Mucosa of descending colon (tissue), 3 donors: ENCODE measurements at regions not wholly inside any gene's neighbourhood (a gene's known extent, or its start where the extent isn't known, plus 50 kb on each side); places are given as distances from the start of the nearest gene placed in this dataset.
"Not testable (repeated sequence)": the region's sequence is repeated elsewhere in the genome, so short reads cannot be mapped to it uniquely, and the experiment has no call there.

Experiments
- ATAC-seq: fragments of 200-7000 bp; cut with Tn5 transposase; one replicate; pipeline ENCODE4 v1.9.1; 2020; ENCODE audit warnings: mild to moderate bottlenecking, moderate library complexity
- DNase-seq, 3 donors: peaks; one replicate each; pipeline ENCODE4 v3.0.0-alpha.2; 2020
- H3K36me3 ChIP-seq: fragments of 200-600 bp; one replicate; pipeline ENCODE4 v1.8.0; 2021; ENCODE audit warnings: low read depth, mild to moderate bottlenecking
- H3K4me1 ChIP-seq: fragments of 200-600 bp; one replicate; pipeline ENCODE4 v1.8.0; 2021; ENCODE audit warnings: low read depth, mild to moderate bottlenecking
- H3K4me3 ChIP-seq: fragments of 200-600 bp; one replicate; pipeline ENCODE4 v1.8.0; 2021; ENCODE audit warnings: mild to moderate bottlenecking
- H3K9me3 ChIP-seq: fragments of 200-600 bp; one replicate; pipeline ENCODE4 v1.8.0; 2021; ENCODE audit warnings: mild to moderate bottlenecking
- CTCF ChIP-seq: fragments of 200-600 bp; IDR thresholded peaks from one replicate; pipeline ENCODE4 v1.8.0; 2022; ENCODE audit warnings: antibody characterized with exemption, mild to moderate bottlenecking
- intact Hi-C, 2 donors: fragments of 100-400 bp; cut with DNase I in 1 of 2; cut with micrococcal nuclease in 1 of 2; formaldehyde crosslinking; loops; one replicate each; pipeline versions ENCODE4 v1.11.0 to v1.11.1; 2022; cut with DNase I, micrococcal nuclease
- donor health status: DM: no; HTN: no; CAD: no; lungs with moderate emphysema.
- donor health status: DM: no; HTN: no; CAD: no.
- donor health status: DM: no; HTN: yes; CAD: no.

GRCh38 chr6:86148586-86148985 lies 505.9 kb upstream of the SYNCRIP start:
- peaks cover 6% of the 10 kb centered on the region for H3K9me3 ChIP-seq
- ATAC-seq (no peak), DNase-seq (no peak)
- H3K4me3 ChIP-seq: no peak overlapping the region
- no peak for TF ChIP-seq CTCF
- H3K36me3 ChIP-seq: no peaks in the 10 kb centered on the region
- intact Hi-C loops: no loop called here
- no peaks in the 10 kb centered on the region for H3K4me1 ChIP-seq

GRCh38 chr6:86147859-86148258 lies 505.2 kb upstream of the SYNCRIP start:
- no peak for DNase-seq
- no peaks in the 10 kb centered on the region for H3K36me3 ChIP-seq
- no peak for TF ChIP-seq CTCF
- intact Hi-C loops: no loop called here
- no peaks in the 10 kb centered on the region for H3K4me1 ChIP-seq
- H3K9me3 ChIP-seq: peaks cover 6% of the 10 kb centered on the region
- H3K4me3 ChIP-seq: no peak overlapping the region
- no peak for ATAC-seq

GRCh38 chr6:86147311-86147710 lies 504.6 kb upstream of the SYNCRIP start:
- DNase-seq (no peak), ATAC-seq (no peak)
- no peaks in the 10 kb centered on the region for H3K4me1 ChIP-seq
- no peak for TF ChIP-seq CTCF
- no peaks in the 10 kb centered on the region for H3K36me3 ChIP-seq
- H3K9me3 ChIP-seq: peaks cover 6% of the 10 kb centered on the region
- intact Hi-C loops: no loop called here
- no peak overlapping the region for H3K4me3 ChIP-seq

- H3K4me1 ChIP-seq, H3K4me3 ChIP-seq, ATAC-seq, DNase-seq, intact Hi-C loops, H3K9me3 ChIP-seq, H3K36me3 ChIP-seq: not testable (repeated sequence)
These were observed 504.1 kb upstream of the SYNCRIP start for GRCh38 chr6:86146751-86147150.

- no peaks in the 10 kb centered on the region for H3K36me3 ChIP-seq
- intact Hi-C loops: no loop called here
- no peak for TF ChIP-seq CTCF
- H3K4me3 ChIP-seq: no peak overlapping the region
- H3K9me3 ChIP-seq: peaks cover 5% of the 10 kb centered on the region
- ATAC-seq: no peak
- no peaks in the 10 kb centered on the region for H3K4me1 ChIP-seq
- DNase-seq: no peak
These were observed 499.6 kb upstream of the SYNCRIP start for GRCh38 chr6:86142326-86142725.

GRCh38 chr6:86128130-86128814 lies 485.6 kb upstream of the SYNCRIP start:
- no peak for DNase-seq
- no peak for ATAC-seq
- Histone ChIP-seq H3K4me1 (no peaks in the 10 kb centered on the region), H3K4me3 (no peak overlapping the region), H3K9me3 (peaks cover 25% of the 10 kb centered on the region), H3K36me3 (no peaks in the 10 kb centered on the region)
- intact Hi-C loops: no loop called here
- no peak for TF ChIP-seq CTCF
